Inflammatory macrophage treated with lipopolysaccharide for 4 hours (primary cell): ENCODE measurements at regions not wholly inside any gene's neighbourhood (a gene's known extent, or its start where the extent isn't known, plus 50 kb on each side); places are given as distances from the start of the nearest gene placed in this dataset.

Source experiments
- DNase-seq: peaks from one replicate; pipeline ENCODE4 v3.0.0-alpha.2; 2020

- DNase-seq, result no peak
These were observed 208.8 kb upstream of the GMDS start for GRCh38 chr6:2454180-2454579.

GRCh38 chr6:2450546-2450945 lies 205.1 kb upstream of the GMDS start:
- no peak for DNase-seq

GRCh38 chr6:2449572-2449940 lies 204.2 kb upstream of the GMDS start:
- no peak for DNase-seq

GRCh38 chr6:2448826-2449571 lies 203.6 kb upstream of the GMDS start:
- peak; percentile 63 for DNase-seq

GRCh38 chr6:2447931-2448330 lies 202.5 kb upstream of the GMDS start:
- DNase-seq, result no peak

GRCh38 chr6:2447318-2447920 lies 202.0 kb upstream of the GMDS start:
- DNase-seq, result no peak

GRCh38 chr6:2441601-2442475 lies 196.4 kb upstream of the GMDS start:
- no peak for DNase-seq

GRCh38 chr6:2440516-2440915 lies 195.1 kb upstream of the GMDS start:
- DNase-seq, result no peak

GRCh38 chr6:2439632-2440031 lies 194.2 kb upstream of the GMDS start:
- DNase-seq, result no peak

GRCh38 chr6:2439082-2439481 lies 193.7 kb upstream of the GMDS start:
- no peak for DNase-seq

GRCh38 chr6:2436410-2437154 lies 191.2 kb upstream of the GMDS start:
- DNase-seq, result no peak

GRCh38 chr6:2435323-2435722 lies 189.9 kb upstream of the GMDS start:
- DNase-seq, result no peak

GRCh38 chr6:2434912-2435311 lies 189.5 kb upstream of the GMDS start:
- DNase-seq, result no peak

GRCh38 chr6:2434116-2434515 lies 188.7 kb upstream of the GMDS start:
- DNase-seq, result no peak

GRCh38 chr6:2433711-2434110 lies 188.3 kb upstream of the GMDS start:
- DNase-seq, result peak; percentile 32

- DNase-seq, result no peak
These were observed 187.9 kb upstream of the GMDS start for GRCh38 chr6:2433266-2433665.

GRCh38 chr6:2432292-2432691 lies 186.9 kb upstream of the GMDS start:
- no peak for DNase-seq

GRCh38 chr6:2430612-2431011 lies 185.2 kb upstream of the GMDS start:
- no peak for DNase-seq

- no peak for DNase-seq
These were observed 184.1 kb upstream of the GMDS start for GRCh38 chr6:2429460-2429859.

GRCh38 chr6:2429032-2429431 lies 183.6 kb upstream of the GMDS start:
- DNase-seq, result no peak

- DNase-seq, result peak; percentile 30
These were observed 181.3 kb upstream of the GMDS start for GRCh38 chr6:2426561-2427340.

GRCh38 chr6:2416128-2416712 lies 170.8 kb upstream of the GMDS start:
- DNase-seq, result no peak
